ENCODE measurements at regions not wholly inside any gene's neighbourhood (a gene's known extent, or its start where the extent isn't known, plus 50 kb on each side); places are given as distances from the start of the nearest gene placed in this dataset.

- Histone ChIP-seq H3K27ac (no peak overlapping the region), H3K4me1 (no peaks in the 10 kb centered on the region), H3K4me3 (no peak overlapping the region), H3K9me3 (no peaks in the 10 kb centered on the region), H3K36me3 (no peaks in the 10 kb centered on the region), H3K27me3 (no peaks in the 10 kb centered on the region)
- in situ Hi-C loops (cut with MboI; ENCODE audit: low sequenced_read_pairs in 4 of 4) (no loop called here), intact Hi-C loops (cut with DNase I; ENCODE audit: low total_unique reads) (no loop called here)
- TF ChIP-seq POLR2A (IDR thresholded peaks at IDR 0.05): no peak
- no peak for TF ChIP-seq CTCF (IDR thresholded peaks at IDR 0.05 in 4 of 5, conservative IDR thresholded peaks at IDR 0.05 in 1 of 5)
- DNase-seq: no peak
- no peak for ATAC-seq
Observed at GRCh38 chr5:165296401-165297130, 1791.1 kb downstream of the MAT2B start.

GRCh38 chr5:165304193-165304827 lies 1798.9 kb downstream of the MAT2B start:
- no peaks in the 10 kb centered on the region for H3K27me3 ChIP-seq
- no peaks in the 10 kb centered on the region for H3K36me3 ChIP-seq
- no peak overlapping the region for H3K4me3 ChIP-seq
- TF ChIP-seq CTCF (IDR thresholded peaks at IDR 0.05 in 4 of 5, conservative IDR thresholded peaks at IDR 0.05 in 1 of 5) (no peak), POLR2A (IDR thresholded peaks at IDR 0.05) (no peak)
- no peaks in the 10 kb centered on the region for H3K9me3 ChIP-seq
- no peak overlapping the region for H3K27ac ChIP-seq
- H3K4me1 ChIP-seq: no peaks in the 10 kb centered on the region
- in situ Hi-C loops (cut with MboI; ENCODE audit: low sequenced_read_pairs in 4 of 4): no loop called here
- DNase-seq (no peak), ATAC-seq (no peak)
- intact Hi-C loops (cut with DNase I; ENCODE audit: low total_unique reads): no loop called here

- H3K4me1 ChIP-seq: no peaks in the 10 kb centered on the region
- TF ChIP-seq CTCF (IDR thresholded peaks at IDR 0.05 in 4 of 5, conservative IDR thresholded peaks at IDR 0.05 in 1 of 5): no peak
- no peak for TF ChIP-seq POLR2A (IDR thresholded peaks at IDR 0.05)
- ATAC-seq: no peak
- H3K36me3 ChIP-seq: no peaks in the 10 kb centered on the region
- H3K4me3 ChIP-seq: no peak overlapping the region
- no peaks in the 10 kb centered on the region for H3K27me3 ChIP-seq
- intact Hi-C loops (cut with DNase I; ENCODE audit: low total_unique reads) (no loop called here), in situ Hi-C loops (cut with MboI; ENCODE audit: low sequenced_read_pairs in 4 of 4) (no loop called here)
- H3K9me3 ChIP-seq: no peaks in the 10 kb centered on the region
- H3K27ac ChIP-seq: no peak overlapping the region
- no peak for DNase-seq
Observed at GRCh38 chr5:165305596-165305995, 1800.2 kb downstream of the MAT2B start.

- intact Hi-C loops (cut with DNase I; ENCODE audit: low total_unique reads): no loop called here
- Histone ChIP-seq H3K27ac (no peak overlapping the region), H3K4me1 (no peaks in the 10 kb centered on the region), H3K9me3 (no peaks in the 10 kb centered on the region), H3K36me3 (no peaks in the 10 kb centered on the region), H3K27me3 (no peaks in the 10 kb centered on the region), H3K4me3 (no peak overlapping the region)
- ATAC-seq (no peak), DNase-seq (no peak)
- no peak for TF ChIP-seq POLR2A (IDR thresholded peaks at IDR 0.05)
- no peak for TF ChIP-seq CTCF (IDR thresholded peaks at IDR 0.05 in 4 of 5, conservative IDR thresholded peaks at IDR 0.05 in 1 of 5)
- in situ Hi-C loops (cut with MboI; ENCODE audit: low sequenced_read_pairs in 4 of 4): no loop called here
Observed at GRCh38 chr5:165309446-165309845, 1804.0 kb downstream of the MAT2B start.

All from gastrocnemius medialis (tissue), 4 donors.